LNCaP clone FGC (cell line): ENCODE measurements at regions not wholly inside any gene's neighbourhood (a gene's known extent, or its start where the extent isn't known, plus 50 kb on each side); places are given as distances from the start of the nearest gene placed in this dataset.

Experiments used
- DNase-seq: peaks from one replicate; pipeline ENCODE4 v3.0.0-alpha.2; 2011; ENCODE audit warnings: low read depth
- H3K4me3 ChIP-seq: 2 replicates; pipeline ENCODE4 v1.5.1; 2011; ENCODE audit warnings: mild to moderate bottlenecking, low read depth, low read length, control low read depth
- TF ChIP-seq, protein P1 (sequence below): IDR thresholded peaks from 2 replicates; pipeline ENCODE4 v1.5.1; 2012; ENCODE audit warnings: mild to moderate bottlenecking; ENCODE audit not compliant: control insufficient read depth, insufficient read depth; ENCODE audit errors: extremely low read depth

GRCh38 chr19:29016353-29016752 is 196.6 kb downstream of the UQCRFS1 start:
- no peak for DNase-seq
- TF ChIP-seq, protein P1, sequence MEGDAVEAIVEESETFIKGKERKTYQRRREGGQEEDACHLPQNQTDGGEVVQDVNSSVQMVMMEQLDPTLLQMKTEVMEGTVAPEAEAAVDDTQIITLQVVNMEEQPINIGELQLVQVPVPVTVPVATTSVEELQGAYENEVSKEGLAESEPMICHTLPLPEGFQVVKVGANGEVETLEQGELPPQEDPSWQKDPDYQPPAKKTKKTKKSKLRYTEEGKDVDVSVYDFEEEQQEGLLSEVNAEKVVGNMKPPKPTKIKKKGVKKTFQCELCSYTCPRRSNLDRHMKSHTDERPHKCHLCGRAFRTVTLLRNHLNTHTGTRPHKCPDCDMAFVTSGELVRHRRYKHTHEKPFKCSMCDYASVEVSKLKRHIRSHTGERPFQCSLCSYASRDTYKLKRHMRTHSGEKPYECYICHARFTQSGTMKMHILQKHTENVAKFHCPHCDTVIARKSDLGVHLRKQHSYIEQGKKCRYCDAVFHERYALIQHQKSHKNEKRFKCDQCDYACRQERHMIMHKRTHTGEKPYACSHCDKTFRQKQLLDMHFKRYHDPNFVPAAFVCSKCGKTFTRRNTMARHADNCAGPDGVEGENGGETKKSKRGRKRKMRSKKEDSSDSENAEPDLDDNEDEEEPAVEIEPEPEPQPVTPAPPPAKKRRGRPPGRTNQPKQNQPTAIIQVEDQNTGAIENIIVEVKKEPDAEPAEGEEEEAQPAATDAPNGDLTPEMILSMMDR = no peak
- H3K4me3 ChIP-seq = no peak overlapping the region

DNA sequence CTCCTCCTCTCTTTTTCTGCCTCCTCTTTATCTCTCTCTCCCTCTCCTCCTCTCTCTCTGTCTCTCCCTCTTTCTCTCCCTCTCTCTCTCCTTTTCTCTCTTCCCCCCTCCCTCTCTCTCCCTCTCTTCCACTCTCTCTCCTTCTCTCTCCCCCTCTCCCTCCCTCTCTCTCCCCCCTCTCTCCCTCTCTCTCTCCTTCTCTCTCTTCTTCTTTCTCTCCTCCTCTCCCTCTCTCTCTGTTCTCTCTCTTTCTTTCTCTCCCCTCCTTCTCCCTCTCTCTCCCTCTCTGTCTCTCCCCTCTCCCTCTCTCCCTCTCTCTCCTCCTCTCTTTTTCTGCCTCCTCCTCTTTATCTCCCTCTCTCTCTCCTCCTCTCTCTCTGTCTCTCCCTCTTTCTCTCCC is 197.4 kb downstream of the UQCRFS1 start:
- DNase-seq = no peak
- H3K4me3 ChIP-seq = no peak overlapping the region
- TF ChIP-seq, protein P1 = no peak

DNA sequence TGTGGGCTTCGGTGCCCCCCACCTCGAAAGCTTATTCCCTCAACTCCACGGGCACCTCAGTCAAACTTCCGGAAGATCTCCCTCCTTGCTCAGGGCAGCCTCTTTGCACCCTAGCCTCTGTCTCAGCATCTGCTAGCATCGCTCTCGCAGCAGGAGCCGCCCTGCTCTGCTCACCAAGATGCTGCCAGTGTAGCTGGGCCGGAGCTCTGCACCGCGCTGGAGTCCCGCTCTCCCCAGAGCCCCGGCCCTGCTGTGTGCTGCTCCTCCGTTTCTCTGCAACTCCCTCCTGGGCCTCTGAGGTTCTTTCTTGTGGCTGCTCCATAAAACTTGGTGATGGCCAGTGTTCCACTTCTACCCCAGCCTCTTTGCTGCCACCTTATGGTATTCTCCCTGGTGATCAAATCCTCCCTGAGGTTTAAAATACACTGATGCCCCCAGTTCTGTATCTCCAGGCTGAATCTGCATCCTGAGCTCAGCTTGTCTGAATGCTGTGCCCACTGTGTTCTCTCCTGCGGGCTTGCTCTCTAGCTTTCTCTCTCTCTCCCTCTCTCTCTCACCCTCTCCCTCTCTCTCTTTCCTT is 198.0 kb downstream of the UQCRFS1 start:
- no peak overlapping the region for H3K4me3 ChIP-seq
- DNase-seq = no peak
- TF ChIP-seq, protein P1 = no peak

DNA sequence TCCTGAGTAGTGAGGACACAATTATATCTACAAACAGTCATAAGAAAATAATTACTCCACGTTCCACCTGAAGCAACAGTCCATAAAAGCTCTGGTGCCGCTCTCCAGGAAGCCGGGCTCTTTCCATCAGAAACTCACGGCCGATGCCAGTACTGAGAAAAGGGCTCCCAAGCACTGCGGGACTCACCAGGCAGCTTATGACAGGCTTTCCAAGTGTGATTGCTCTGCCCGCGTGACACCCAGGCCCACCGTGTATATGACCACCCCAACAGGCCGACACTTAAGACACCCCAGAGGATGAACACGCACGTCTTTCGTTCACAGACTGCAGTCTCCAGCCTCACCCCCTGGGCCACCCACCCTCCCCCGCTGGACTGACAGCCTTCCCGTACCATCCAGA is 199.0 kb downstream of the UQCRFS1 start:
- DNase-seq = no peak
- TF ChIP-seq, protein P1 = no peak
- H3K4me3 ChIP-seq = no peak overlapping the region

DNA sequence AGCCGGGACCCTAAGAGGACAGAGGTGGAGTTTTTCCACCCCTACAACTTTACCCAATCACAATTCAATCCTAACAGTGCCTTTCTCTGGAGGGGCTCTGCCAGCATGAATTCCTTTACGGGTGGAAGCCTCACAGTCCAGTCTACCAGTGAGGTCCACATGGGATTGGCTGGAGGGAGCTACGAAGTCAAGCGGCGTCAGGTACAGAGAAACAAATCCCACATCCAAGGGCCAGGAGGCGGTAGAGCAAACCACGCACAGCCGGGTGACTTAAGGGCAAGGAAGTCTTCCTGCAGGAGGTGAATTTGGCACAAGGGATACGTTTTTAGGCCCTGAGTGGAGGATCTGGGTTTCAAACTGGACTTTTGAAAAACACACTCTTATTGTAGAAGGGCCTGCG is 199.6 kb downstream of the UQCRFS1 start:
- TF ChIP-seq, protein P1 = no peak
- no peak for DNase-seq
- no peak overlapping the region for H3K4me3 ChIP-seq

GRCh38 chr19:29012457-29012856 is 200.5 kb downstream of the UQCRFS1 start:
- no peak for DNase-seq
- H3K4me3 ChIP-seq = no peak overlapping the region
- TF ChIP-seq, protein P1 = no peak

GRCh38 chr19:29010276-29010675 is 202.7 kb downstream of the UQCRFS1 start:
- no peak for DNase-seq
- TF ChIP-seq, protein P1 = no peak
- no peak overlapping the region for H3K4me3 ChIP-seq
